M059J (cell line): ENCODE measurements at regions not wholly inside any gene's neighbourhood (a gene's known extent, or its start where the extent isn't known, plus 50 kb on each side); places are given as distances from the start of the nearest gene placed in this dataset.
"Not testable (repeated sequence)": the region's sequence is repeated elsewhere in the genome, so short reads cannot be mapped to it uniquely, and the experiment has no call there.

Source experiments
- DNase-seq: peaks from one replicate; pipeline ENCODE4 v3.0.0-alpha.2; 2012; ENCODE audit warnings: low read depth

DNA sequence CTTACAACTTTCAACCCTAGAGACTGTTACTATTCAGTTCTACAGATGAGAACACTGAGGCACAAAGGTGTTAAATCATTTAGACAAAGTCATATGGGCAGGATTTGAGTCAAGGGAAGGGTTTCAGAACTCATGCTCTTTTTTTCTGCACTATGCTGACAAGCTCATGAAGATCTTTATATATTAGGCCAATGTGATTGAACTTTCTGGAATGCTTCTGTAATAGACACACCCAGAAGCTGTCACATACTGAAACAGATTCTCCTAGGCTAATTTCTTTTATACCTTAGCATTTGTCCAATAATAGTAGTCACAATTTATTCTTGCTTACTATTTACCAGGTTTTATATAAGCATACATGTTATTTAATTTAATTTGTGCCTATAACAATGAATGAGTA lies 164.0 kb downstream of the ALG10B start:
- no peak for DNase-seq

- DNase-seq, result no peak
Measured at GRCh38 chr12:38484821-38485449, 168.4 kb downstream of the ALG10B start.

DNA sequence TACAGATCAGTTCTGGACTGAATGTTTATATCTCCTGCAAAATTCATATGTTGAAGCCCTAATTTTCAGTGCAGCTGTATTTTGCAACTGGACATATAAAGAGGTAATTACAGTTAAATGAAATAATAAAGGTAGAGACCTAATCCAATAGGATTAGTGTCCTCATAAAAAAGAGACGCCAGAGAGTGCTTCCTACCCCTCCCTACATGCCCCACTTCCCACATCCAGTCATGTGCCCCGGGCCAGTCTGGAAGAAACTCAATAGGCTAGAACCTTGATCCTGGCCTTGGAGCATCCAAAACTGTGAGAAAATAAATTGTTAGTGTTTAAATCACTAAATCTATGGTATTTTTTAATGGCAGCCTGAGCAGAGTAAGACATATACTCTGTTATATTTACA lies 172.3 kb downstream of the ALG10B start:
- no peak for DNase-seq

DNA sequence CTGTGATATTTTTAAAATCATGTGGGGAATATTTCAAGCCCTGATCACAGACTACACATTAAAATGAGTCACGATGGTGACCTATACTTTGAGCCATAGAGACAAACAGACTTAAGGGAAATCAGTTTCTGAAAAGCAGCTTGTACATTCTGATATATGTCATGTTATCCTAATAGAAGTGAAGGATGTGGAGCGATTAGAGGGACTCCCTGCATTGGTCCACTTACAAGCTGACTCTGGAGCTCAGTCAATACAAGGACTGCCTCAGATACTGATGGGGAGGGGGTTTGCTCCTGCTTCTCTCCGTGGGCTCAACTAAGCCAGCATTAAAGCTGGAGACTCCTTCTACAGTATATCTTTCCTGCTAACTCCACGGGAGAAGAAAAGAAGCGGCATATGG lies 173.5 kb downstream of the ALG10B start:
- DNase-seq, result no peak

DNA sequence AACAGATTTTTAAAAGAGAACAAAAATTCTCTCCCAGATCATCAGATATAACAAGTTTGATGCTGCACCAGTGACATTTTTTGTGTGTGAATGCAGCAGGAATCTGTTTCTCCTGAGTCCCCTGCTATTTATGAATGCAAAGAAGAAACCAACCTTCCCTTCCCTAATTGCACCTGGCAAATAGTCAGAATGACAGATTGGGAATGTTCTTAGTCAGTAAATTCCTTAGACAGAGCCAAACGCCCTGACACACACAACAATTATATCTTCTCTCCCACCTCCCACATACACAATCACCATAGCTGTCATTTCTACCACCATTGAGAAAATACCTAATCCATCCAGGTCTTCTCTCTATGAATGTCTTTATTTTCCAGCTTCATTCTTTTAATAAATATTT lies 174.4 kb downstream of the ALG10B start:
- peak; percentile 2 for DNase-seq

DNA sequence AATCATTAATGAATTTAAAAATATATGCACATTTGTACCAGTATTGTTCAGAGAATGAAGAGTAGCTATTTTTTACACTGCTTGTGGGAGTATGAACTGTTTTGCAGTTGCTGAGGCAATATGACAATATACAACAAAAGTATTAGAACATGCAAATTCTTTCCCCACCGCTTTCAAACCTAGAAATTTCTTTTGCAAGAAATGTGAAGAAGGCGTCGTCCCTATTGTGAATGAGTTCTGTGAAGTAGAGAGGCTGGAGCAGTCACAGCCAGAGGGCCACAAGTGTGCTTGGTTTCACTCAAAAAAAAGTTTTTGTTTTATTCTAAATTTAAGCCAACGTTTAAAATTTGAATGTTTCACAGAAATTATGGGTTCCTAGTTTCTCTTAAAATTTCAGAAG lies 184.9 kb downstream of the ALG10B start:
- no peak for DNase-seq

DNA sequence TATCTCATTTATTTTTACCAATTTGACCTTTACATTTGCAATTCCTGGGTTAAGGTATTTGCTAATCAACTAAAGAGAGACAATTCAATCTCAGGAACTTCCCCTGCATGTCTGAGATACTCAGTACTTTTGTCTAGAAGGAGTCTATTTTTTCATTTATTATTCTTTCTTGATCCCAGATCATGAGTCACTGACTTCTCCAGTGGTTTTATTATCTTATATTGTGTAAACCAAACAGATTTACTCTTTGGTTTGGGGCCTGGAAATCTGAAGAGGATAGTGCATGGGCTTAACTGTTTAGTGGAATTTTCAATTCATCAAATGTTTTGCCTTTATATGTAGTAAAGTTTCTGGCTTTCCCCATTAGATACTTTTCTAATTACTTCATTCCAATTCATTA lies 185.4 kb downstream of the ALG10B start:
- no peak for DNase-seq

GRCh38 chr12:38502415-38502814 lies 185.8 kb downstream of the ALG10B start:
- no peak for DNase-seq

DNA sequence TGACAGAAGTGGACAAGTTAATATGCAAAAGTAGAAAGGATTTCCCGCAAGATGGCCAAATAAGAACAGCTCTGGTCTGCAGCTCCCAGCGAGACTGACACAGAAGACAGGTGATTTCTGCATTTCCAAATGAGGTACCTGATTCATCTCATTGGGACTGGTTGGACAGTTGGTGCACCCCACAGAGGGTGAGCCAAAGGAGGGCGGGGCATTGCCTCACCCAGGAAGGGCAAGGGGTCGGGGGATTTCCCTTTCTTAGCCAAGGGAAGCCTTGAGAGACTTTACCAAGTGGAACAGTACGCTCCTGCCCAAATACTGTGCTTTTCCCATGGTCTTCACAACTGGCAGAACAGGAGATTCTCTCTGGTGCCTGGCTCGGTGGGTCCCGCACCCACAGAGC lies 191.3 kb downstream of the ALG10B start:
- DNase-seq, result no peak

DNA sequence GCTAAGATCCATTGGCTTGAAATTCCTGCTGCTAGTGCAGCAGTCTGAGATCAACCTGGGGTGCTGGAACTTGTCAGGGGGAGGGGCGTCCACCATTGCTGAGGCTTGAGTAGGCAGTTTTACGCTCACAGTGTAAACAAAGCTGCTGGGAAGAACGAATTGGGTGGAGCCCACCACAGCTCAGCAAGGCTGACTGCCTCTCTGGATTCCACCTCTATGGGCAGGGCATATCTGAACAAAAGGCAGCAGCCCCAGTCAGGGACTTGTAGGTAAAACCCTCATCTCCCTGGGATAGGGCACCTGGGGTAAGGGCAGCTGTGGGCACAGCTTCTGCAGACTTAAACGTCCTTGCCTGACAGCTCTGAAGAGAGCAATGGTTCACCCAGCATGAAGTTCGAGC lies 191.7 kb downstream of the ALG10B start:
- DNase-seq, result no peak

- no peak for DNase-seq
Measured at GRCh38 chr12:38515912-38516311, 199.3 kb downstream of the ALG10B start.

GRCh38 chr12:38516418-38516817 lies 199.8 kb downstream of the ALG10B start:
- no peak for DNase-seq

DNA sequence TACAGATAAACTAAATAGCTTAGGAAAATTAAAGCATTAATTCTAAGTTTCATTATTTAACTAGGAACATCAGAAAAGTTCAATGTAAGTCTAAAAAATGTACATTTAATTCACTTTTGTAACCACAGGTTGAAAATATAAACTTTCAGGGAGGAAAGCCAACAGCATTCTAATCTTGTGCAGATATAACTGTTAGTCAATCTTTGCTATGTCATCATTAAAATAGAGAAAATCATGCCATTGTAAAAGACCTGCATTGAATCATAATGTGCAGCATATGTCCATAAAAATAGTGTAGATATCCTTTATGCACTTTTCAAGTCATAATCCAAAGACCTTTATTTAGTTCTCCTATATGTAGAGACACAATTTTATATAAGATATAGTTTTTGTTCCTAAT lies 207.3 kb downstream of the ALG10B start:
- no peak for DNase-seq

- no peak for DNase-seq
Measured at GRCh38 chr12:38527631-38528030, 211.1 kb downstream of the ALG10B start.

GRCh38 chr12:38528527-38528926 lies 212.0 kb downstream of the ALG10B start:
- DNase-seq, result no peak

DNA sequence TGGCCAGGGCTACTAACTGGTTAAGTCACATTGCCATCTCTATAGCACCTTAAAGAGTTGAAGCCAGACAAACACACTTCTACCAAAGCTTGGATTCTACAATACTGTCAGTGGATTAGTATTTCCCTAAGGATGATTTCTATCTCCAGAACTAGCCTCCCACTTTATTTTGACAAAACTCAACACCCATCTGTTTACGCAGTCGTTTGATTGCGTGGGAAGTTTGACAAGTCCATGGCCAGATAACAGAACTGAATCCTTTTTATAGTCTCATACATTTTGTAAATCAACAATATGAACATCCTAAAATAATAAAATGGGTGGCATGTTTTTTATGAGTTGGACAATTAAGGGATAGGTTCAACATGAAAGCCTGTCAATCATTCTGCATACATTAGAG lies 212.7 kb downstream of the ALG10B start:
- not testable (repeated sequence) for DNase-seq

GRCh38 chr12:38538319-38538718 lies 221.7 kb downstream of the ALG10B start:
- no peak for DNase-seq

GRCh38 chr12:38540156-38540555 lies 223.6 kb downstream of the ALG10B start:
- no peak for DNase-seq

DNA sequence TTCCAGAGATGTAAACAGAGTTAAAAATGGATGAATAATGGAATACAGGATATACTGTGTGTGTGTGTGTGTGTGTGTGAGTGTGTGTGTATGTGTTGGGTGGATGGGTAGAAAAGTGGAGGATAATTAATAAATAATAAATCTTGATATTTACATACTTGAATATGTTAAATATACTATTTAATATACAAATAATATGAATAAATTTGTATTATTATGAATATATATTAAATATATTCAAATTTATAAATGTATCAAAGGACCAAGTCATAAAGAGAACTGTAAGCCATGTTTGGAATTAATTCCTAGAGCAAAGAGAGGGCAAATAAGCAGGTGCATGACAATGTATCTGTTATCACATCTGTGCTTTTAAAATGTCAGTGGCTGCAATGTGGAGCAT lies 225.3 kb downstream of the ALG10B start:
- no peak for DNase-seq

- no peak for DNase-seq
Measured at GRCh38 chr12:38543151-38543550, 226.6 kb downstream of the ALG10B start.

- no peak for DNase-seq
Measured at GRCh38 chr12:38544330-38545066, 227.9 kb downstream of the ALG10B start.

GRCh38 chr12:38547586-38547985 lies 231.0 kb downstream of the ALG10B start:
- no peak for DNase-seq
